ENCODE measurements at regions not wholly inside any gene's neighbourhood (a gene's known extent, or its start where the extent isn't known, plus 50 kb on each side); places are given as distances from the start of the nearest gene placed in this dataset.

DNA sequence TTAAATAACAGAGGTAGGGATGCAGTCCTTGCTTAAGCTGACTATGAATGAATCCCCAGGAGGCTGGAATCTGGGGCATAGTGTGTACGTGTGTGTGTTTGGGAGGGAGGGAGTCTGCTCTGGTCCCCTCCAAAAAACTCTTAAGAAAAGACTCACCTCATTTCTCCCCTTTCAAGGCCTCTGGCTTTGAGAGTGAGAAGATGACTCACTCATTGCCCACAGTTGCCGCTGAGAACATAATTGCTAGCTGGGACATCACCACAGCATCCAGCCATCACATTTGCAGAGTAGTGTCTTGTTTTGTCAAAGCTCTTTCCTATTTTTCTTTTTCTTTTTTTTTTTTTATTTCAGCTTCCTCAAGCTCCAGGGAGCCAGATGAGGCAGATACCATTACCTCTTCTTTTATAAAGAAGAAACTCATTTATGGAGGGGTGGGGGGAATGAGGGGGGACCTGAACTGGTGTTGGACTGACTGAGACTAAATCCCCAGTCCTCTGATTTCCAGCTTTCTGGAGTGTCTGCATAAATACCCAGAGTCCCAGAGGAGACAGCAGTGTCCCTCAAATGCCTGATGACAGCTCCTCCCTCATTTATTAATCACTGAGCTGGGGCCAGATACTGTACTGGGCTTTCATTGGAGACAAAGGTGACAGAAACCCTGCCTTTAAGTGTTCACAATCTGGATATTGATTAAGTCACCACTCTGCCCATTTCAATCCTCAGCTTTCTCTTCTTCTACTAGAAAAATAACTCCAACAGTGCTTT lies 61.9 kb upstream of the LAS1L start (continued):
- TF ChIP-seq, protein P1, sequence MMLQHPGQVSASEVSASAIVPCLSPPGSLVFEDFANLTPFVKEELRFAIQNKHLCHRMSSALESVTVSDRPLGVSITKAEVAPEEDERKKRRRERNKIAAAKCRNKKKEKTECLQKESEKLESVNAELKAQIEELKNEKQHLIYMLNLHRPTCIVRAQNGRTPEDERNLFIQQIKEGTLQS (IDR thresholded peaks at IDR 0.05) = peak; percentile 80
- TF ChIP-seq, protein P1 (CRISPR knock-in tag; conservative IDR thresholded peaks at IDR 0.05) = no peak
- peak; percentile 86 for TF ChIP-seq JUND (IDR thresholded peaks at IDR 0.05; ENCODE audit: borderline replicate concordance, low read depth, low read length)
- TF ChIP-seq JUND (tag; IDR thresholded peaks at IDR 0.05; ENCODE audit: borderline replicate concordance, low read depth, low read length) = peak; percentile 61; the same call in 2 of the 3 replicates
- TF ChIP-seq ZNF212 (CRISPR knock-in tag; IDR thresholded peaks at IDR 0.05) = no peak
- no peak for TF ChIP-seq PTBP1 (IDR thresholded peaks at IDR 0.05; ENCODE audit: low read depth, low read length)
- no peak for TF ChIP-seq KAT2B (IDR thresholded peaks at IDR 0.05; ENCODE audit: low read depth, low read length)
- TF ChIP-seq GTF2E2 (tag; IDR thresholded peaks at IDR 0.05) = no peak
- no peak for TF ChIP-seq EZH2 (IDR thresholded peaks at IDR 0.05; ENCODE audit: borderline replicate concordance, low read depth, low read length)
- no peak for TF ChIP-seq ZNF165 (CRISPR knock-in tag; IDR thresholded peaks at IDR 0.05; ENCODE audit: borderline replicate concordance)
- TF ChIP-seq NR1H2 (CRISPR knock-in tag; IDR thresholded peaks at IDR 0.05) = no peak
- TF ChIP-seq, protein P2, sequence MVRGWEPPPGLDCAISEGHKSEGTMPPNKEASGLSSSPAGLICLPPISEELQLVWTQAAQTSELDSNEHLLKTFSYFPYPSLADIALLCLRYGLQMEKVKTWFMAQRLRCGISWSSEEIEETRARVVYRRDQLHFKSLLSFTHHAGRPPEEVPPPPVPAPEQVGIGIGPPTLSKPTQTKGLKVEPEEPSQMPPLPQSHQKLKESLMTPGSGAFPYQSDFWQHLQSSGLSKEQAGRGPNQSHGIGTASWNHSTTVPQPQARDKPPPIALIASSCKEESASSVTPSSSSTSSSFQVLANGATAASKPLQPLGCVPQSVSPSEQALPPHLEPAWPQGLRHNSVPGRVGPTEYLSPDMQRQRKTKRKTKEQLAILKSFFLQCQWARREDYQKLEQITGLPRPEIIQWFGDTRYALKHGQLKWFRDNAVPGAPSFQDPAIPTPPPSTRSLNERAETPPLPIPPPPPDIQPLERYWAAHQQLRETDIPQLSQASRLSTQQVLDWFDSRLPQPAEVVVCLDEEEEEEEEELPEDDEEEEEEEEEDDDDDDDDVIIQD (CRISPR knock-in tag; IDR thresholded peaks at IDR 0.05) = no peak
- TF ChIP-seq, protein P3, sequence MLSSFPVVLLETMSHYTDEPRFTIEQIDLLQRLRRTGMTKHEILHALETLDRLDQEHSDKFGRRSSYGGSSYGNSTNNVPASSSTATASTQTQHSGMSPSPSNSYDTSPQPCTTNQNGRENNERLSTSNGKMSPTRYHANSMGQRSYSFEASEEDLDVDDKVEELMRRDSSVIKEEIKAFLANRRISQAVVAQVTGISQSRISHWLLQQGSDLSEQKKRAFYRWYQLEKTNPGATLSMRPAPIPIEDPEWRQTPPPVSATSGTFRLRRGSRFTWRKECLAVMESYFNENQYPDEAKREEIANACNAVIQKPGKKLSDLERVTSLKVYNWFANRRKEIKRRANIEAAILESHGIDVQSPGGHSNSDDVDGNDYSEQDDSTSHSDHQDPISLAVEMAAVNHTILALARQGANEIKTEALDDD (IDR thresholded peaks at IDR 0.05) = no peak
- TF ChIP-seq ETV6 (IDR thresholded peaks at IDR 0.05; ENCODE audit: borderline replicate concordance in 1 of 2, low read depth in 2 of 2, low read length in 1 of 2) = no peak
- no peak for TF ChIP-seq ETV6 (CRISPR knock-in tag; IDR thresholded peaks at IDR 0.05; ENCODE audit: borderline replicate concordance)
- no peak for TF ChIP-seq L3MBTL2 (IDR thresholded peaks at IDR 0.05)
- TF ChIP-seq FOSL1 (tag; conservative IDR thresholded peaks at IDR 0.05) = peak; percentile 70
- no peak for TF ChIP-seq EWSR1 (IDR thresholded peaks at IDR 0.05; ENCODE audit: borderline replicate concordance, low read depth, partially characterized antibody)
